SK-N-MC (cell line): ENCODE measurements at regions not wholly inside any gene's neighbourhood (a gene's known extent, or its start where the extent isn't known, plus 50 kb on each side); places are given as distances from the start of the nearest gene placed in this dataset.

Experiments used
- EZH2 ChIP-seq: fragments of 200-600 bp; sonication (generic); IDR thresholded peaks from one replicate; pipeline ENCODE4 v1.6.1; 2017; ENCODE audit warnings: antibody characterized with exemption
- FOXP2 ChIP-seq: optimal IDR thresholded peaks from 2 replicates; pipeline ENCODE3; 2011; ENCODE audit warnings: mild to moderate bottlenecking, moderate library complexity; ENCODE audit not compliant: insufficient read depth; ENCODE audit errors: extremely low read length, control extremely low read depth
- POLR2AphosphoS5 ChIP-seq: IDR thresholded peaks from 2 replicates; pipeline ENCODE4 v1.6.1; 2012; ENCODE audit warnings: mild to moderate bottlenecking, low read depth, low read length, borderline replicate concordance

- TF ChIP-seq POLR2AphosphoS5 = no peak
- no peak for TF ChIP-seq EZH2
- no peak for TF ChIP-seq FOXP2
Measured at GRCh38 chr5:108481355-108481931, 99.5 kb upstream of the FBXL17 start.
